HG02884 (cell line): ENCODE measurements at regions not wholly inside any gene's neighbourhood (a gene's known extent, or its start where the extent isn't known, plus 50 kb on each side); places are given as distances from the start of the nearest gene placed in this dataset.

Experiments used
- ATAC-seq: cut with Tn5 transposase; IDR thresholded peaks from one replicate; pipeline ENCODE4 v1.9.1; 2021; ENCODE audit warnings: mild to moderate bottlenecking, moderate library complexity; ENCODE audit not compliant: unreplicated experiment

DNA sequence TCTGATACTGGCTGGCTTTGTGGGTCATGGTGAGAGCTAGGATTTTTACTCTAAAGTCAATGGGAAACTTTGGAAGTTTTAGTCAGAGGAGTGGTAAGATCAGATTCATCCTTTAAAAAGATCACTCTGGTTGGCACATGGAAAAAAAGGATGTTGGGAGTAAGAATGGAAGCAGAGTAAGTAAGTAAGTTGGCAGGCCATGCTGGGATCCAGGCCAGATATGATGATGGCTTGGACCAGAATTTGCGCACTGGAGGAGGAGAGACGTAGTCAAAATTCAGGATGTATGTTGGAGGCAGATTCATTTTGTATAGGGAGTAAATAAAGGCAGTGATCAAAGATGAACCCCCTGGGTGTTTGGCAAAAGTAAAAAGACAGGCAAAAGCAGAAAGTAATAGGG lies 283.3 kb upstream of the THSD7B start:
- no peak for ATAC-seq

- ATAC-seq, result no peak
Measured at GRCh38 chr2:136479696-136480095, 285.6 kb upstream of the THSD7B start.

GRCh38 chr2:136468799-136469369 lies 296.5 kb upstream of the THSD7B start:
- ATAC-seq, result no peak

GRCh38 chr2:136452528-136452927 lies 312.8 kb upstream of the THSD7B start:
- no peak for ATAC-seq

DNA sequence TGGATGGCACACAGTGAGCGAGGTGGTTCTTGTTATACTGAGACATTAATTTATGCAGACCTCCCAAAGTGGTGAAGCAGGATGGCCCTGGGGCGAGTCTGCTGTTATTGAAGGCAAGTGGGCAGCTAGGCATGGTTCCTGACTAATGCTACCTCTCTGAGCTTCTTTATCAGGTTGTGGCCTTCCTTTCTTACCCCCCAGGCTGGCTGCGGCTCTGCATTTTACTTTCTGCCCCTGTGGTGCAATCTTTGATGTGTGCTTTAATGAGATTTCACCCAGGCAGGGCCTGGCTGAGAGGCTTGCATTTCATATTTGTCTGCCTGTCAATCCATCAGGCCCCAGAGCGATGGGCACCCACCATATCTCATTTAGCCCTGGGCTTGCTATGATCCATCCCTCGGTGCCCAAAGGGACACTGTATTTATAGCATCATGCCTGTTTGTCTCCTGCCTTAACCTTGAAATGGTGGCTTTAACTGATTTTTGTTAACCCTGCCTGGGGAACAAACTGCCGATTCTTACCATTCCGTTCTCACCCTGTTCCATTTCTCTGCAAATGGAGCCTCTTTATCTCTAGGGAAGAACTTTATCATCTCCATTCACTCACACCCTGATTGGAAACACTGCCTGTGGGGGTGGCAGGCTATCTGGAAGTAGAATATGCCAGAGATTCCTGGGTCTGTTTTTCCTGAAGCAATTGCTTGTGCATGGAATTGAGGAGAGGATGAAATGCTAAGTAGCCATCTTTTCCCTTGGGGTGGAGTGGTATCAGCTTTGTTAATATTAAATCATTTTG lies 316.2 kb upstream of the THSD7B start:
- ATAC-seq, result no peak

DNA sequence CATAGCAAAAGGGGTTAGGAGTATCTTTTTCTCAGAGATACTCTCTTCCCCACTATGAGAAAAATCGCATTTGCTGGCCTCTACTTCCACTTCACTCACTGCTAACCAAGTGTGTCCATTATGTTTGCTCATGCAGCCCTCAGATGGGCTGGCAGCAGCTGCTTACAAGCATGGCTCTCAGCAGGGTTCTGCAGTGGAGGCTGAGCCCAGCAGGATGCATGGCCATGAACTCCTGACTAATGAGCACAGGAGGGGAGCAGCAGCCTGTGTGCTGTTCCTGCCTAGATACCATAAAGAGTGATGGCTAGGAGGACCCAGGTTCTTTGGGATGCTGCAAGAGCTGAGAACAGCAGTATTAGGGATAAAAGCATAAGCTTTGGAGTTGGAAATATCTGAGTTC lies 316.9 kb upstream of the THSD7B start:
- ATAC-seq, result no peak

DNA sequence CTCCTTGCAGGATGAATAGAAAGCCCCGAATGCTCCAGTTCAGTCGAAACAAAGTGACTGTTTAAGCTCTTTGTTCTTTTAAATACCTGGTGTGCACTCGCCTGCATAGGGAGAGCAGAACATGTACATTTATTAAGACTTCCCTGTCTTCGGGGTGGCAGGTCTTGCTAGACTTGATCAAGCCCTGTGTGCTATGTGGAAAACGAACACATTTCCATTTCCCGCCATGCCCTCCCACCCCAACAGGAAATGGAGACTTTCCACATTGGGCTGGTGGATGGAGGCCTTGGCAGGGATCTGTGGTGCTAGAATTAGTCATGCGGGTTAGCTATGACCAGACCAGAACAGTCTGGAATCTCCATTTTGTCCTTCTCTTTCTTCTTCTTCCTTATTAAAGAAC lies 321.0 kb upstream of the THSD7B start:
- ATAC-seq, result no peak

DNA sequence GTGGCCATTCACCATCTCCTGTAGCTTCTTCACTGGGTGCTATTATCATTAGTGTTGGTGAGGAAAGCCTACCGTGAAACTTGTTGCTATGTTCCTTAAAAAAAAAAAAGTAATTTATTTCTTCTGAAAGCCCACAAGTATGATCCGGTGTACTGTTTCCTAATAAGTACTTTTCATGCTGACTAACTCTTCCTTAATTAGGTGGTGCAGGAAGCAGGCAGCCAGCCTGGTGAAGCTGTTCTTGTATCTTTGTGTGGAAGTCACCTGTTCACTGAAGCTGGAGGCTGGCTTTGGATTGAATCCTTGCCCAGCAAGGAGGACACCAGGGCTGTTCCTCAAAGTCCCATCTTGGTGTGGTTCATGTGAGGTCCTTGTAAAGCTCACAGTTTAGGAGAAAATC lies 321.7 kb upstream of the THSD7B start:
- no peak for ATAC-seq

DNA sequence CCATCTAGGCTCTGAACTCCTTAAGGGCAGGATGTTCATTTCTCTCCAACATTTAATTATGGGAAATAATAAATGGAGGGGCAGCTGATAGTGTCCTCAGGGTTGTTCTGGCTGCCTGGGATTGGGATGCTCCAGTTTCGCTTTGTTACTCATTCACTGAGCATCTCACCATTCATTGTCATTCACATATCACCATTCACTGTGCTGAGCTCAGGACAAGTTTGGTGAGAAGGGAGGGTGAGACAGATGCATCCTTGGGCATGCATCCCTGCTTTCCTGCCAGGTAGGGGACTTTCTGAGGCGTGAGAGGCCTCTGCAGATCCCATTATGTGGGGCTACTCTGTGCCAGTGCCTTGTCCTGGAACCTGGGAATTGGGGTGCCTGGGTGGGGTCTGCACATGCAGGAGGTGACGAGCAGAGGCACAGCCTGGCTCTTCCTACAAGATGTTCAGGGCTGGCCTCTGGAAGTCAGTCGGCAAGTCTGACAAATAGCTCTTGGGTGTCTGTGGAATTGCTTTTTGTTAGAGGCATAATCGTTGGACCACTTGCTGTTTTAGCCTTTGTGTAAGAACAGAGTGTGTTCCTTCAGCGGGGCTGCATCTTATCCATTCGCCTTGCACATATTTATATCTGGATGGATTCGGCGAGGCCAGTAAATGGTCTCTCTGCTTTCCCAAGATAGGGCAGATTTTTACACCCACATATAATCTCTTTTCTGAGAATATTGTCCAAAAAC lies 323.2 kb upstream of the THSD7B start:
- no peak for ATAC-seq

GRCh38 chr2:136439064-136439676 lies 321.2 kb upstream of the CXCR4 start:
- no peak for ATAC-seq

DNA sequence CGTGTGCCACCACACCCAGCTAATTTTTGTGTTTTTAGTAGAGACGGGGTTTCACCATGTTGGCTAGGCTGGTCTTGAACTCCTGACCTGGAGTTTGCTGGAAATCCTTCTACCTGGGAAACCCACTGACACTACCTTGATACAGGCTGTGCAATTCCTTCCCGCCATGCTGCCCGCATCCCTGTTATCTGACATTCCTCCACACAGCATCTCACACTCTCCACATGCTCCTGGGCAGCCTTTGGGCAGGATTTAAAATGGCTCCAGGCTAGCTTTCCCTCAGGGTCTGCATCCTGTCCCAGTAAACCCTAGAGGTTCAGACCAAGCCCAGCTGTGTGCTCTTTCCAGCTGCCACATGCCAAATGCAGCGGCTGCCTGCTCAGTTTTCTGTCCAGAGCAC lies 319.5 kb upstream of the CXCR4 start:
- ATAC-seq, result no peak

GRCh38 chr2:136436936-136437335 lies 319.0 kb upstream of the CXCR4 start:
- ATAC-seq, result no peak

- ATAC-seq, result no peak
Measured at GRCh38 chr2:136434251-136434715, 316.3 kb upstream of the CXCR4 start.

- ATAC-seq, result no peak
Measured at GRCh38 chr2:136433261-136433660, 315.3 kb upstream of the CXCR4 start.

DNA sequence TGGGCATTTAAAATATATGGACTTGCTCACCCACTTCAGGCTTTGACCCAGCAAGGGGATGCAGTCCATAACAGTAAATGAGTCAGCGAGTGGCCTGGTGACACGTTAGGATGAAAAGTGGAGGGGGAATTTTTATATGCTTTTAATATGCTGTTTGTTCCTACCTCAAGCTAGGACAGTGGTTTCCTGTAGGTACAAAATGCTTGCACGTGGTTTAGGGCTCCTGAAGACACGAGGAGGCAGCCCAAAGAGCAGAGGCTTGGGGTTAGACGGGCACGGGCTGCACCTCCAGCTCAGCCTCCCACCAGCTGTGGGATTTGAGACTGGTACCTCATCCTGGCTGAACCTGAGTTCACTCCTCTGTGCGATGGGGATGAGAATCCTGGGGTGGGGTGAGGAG lies 306.2 kb upstream of the CXCR4 start:
- ATAC-seq, result no peak

DNA sequence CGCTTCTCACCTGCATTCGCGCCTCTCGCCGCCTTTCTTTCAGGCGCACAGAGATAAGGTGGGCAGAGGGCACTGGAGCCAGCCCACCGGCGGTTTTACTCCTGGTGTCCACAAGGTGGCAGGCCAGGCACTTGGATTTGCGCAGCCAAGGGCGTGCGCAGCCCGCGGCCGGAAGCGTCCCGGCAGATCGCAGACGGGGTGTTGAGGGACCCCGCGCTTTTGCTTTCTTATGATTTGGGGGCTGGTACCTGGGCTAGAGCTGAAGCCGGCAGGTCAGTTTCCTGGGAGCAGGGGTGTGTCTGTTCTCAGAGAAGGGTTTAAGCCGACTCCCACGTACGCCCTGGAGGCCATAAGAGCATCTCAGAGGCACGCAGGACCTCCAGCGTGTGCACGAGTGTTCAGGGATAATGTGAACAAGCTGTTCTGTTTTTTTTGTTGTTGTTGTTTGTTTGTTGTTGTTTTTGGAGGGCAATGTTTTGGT lies 305.6 kb upstream of the CXCR4 start:
- peak; percentile 99 for ATAC-seq

GRCh38 chr2:136422512-136422911 lies 304.6 kb upstream of the CXCR4 start:
- ATAC-seq, result no peak

DNA sequence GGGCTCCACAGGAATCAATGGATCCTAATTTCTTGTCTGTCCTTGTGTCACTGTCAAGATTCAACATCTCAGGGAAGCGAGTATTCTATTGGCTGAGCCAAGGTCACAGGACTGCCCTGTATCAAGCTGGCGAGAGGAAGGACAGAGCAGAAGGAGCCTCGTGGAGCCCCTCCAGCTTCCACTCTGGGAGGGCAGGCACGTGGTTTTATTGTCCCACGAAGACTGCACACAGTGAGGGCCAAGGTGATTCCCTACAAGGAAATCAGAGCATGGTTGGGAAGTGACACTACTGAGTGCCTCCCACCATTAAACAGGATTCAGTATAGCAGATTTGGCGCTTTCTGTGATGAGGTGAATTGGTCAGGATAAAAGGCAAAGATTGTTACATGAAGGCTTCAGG lies 302.4 kb upstream of the CXCR4 start:
- ATAC-seq, result no peak

DNA sequence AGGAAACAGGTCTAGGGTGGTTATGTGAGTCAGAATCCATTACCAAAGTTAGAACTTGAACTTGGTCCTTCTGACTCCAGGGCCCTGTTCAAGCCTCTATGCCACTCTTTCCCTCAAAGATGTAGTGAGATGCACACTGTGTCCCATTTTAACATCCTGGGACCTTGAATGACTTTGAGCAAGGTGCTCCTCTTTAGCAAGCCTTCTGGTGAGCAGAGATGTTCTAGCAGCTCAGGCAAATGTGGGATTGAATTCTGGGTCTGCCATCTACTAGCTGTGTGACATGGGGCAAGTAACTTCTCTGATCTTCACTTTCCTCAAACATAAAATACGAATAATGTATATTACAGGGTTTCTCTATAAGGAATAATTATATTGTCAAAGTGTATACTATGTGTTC lies 294.0 kb upstream of the CXCR4 start:
- ATAC-seq, result no peak

GRCh38 chr2:136410673-136411072 lies 292.7 kb upstream of the CXCR4 start:
- no peak for ATAC-seq

DNA sequence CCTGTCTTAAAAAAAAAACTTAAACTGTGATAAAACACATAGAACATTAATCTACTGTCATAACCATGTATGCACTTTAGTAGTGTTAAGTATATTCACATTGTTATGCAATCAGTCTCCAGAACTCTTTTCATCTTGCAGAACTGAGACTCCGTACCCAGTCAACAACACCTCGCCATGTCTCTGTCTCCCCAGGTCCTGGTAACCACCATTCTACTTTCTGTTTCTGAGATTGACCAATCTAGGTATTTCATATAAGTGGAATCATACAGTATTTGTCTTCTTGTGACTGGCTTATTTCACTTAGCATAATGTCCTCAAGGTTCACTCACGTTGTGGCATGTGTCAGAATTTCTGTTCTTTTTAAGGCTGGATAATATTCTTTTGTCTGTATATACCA lies 290.8 kb upstream of the CXCR4 start:
- no peak for ATAC-seq

GRCh38 chr2:136407952-136408318 lies 290.0 kb upstream of the CXCR4 start:
- ATAC-seq, result no peak
